ENCODE measurements at regions not wholly inside any gene's neighbourhood (a gene's known extent, or its start where the extent isn't known, plus 50 kb on each side); places are given as distances from the start of the nearest gene placed in this dataset.

DNA sequence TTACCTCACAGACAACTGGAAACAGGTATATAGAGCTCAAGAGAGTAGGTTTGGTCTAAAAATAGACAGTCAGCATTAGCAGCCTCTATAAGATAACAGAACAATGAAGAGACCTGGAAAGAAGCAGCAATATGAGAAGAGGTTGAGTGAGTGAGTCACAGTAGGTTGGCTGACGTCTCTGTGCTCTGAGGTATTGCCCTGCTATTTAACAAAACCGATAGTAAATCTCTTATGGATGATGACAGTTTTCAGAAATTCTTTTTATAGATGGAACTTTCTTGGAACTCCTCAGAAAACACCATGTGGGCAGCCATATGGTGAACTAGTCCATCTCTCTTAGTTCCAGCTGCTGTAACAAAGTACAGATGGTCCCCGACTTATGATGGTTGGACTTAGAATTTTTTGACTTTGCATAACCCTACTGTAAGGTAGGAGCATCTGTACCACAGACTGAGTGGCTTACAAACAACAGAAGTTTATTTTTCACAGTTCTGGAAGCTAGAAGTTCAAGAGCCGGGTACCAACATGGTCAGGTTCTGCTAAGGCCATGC lies 123.5 kb downstream of the MBD2 start:
- no peak for DNase-seq (ENCODE audit: low read depth in 2 of 2)

DNA sequence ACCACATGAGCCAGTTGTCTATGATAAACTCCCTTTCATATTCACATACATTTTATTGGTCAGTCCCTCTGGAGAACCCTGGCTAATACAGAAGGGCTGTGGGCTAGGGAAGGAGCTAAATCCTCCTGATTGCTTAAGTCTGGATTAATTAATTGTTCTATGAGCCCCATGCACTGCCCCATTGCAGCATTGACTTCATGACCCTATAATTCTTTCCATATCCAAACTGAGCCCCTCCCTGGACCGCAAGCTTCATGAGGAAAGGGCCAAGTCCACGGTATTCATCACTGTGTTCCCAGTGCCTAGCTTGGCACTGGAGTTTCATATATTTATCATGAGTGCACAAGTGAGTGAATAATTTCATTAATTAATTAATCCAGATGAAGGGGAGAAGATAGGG lies 124.0 kb downstream of the MBD2 start:
- DNase-seq (ENCODE audit: low read depth in 2 of 2) = no peak

GRCh38 chr18:54094474-54094873 lies 130.0 kb downstream of the MBD2 start:
- no peak for DNase-seq (ENCODE audit: low read depth in 2 of 2)

GRCh38 chr18:54090856-54091255 lies 133.6 kb downstream of the MBD2 start:
- DNase-seq (ENCODE audit: low read depth in 2 of 2) = no peak

DNA sequence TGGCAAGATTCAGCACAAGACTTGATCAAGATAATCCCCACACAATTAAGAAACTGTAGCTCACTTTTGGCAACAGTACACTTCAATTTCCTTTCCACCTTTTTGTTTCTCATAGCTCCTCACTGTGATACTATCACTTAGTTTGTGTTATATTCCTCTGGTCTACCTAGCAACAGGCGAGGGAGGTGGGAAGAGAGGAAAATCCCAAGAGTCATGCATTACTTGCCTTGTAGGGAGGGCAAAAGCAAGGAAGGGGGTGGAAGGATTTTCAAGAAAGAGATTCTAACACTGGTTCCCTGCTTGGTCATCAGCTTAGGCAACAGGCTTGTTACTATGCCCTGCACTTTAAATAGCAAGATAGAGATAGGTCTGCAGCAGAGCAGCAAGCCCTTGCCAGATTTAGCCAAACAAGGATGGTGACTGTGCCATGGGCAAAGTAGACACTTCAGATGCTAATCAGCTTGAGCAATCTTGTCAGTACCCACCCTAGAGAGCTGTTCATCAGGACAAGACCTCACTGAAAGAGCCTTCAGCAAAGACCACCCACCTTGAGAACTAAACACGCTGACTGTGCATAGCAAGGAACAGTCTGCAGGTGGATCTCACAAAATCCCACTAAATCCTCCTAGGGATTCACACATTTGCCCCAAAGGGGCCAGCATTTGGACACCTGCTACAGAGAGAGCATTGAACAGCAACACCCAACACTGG lies 134.6 kb downstream of the MBD2 start:
- no peak for DNase-seq (ENCODE audit: low read depth in 2 of 2)

DNA sequence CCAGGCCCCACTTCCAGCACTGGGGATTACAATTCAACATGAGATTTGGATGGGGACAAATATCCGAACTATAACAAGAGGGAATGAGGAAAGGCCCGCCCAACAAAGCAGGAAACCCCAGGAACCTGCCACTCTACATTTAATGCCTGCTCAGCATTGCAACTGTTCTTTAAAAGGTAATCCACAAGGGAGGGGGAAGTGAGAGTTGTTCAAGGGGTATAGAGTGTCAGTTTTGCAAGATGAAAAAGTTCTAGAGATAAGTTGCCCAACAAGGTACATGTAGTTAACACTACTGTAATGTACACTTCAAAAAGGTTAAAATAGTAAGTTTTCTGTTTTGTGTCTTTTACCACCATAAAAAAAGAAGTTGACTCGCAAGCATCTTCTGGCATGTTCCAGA lies 137.6 kb downstream of the MBD2 start:
- DNase-seq (ENCODE audit: low read depth in 2 of 2) = no peak

DNA sequence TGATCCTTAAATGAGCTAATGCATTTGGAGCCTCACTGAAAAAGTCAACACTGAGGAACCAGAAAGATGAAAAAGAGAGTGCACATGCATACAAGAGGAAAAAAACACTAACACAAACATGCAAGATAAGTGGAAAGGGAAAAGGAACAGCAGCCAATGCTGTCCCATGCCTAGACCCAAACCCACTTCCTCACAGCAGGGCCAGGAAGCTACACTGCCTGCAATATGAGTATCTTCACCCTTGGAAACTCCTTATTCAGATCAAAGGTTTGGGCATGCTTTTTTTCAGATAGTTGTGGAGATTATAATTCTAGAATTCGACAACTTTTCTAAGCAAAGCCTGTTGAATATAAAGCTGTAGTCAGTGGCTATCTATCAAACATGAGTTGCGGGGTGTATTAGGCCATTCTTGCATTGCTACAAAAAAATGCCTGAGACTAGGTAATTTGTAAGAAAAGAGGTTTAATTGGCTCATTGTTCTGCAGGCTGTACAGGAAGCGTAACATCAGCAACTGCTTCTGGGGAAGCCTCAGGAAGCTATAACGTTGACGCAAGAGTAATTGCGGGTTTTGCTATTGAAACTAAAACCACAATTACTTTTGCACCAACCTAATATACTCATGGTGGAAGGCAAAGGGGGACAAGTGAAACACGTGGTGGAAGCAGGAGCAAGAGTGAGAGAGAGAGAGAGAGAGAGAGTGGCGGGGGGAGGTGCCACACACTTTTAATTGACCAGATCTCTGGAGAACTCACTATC lies 138.2 kb downstream of the MBD2 start:
- DNase-seq (ENCODE audit: low read depth in 2 of 2) = no peak

- no peak for DNase-seq (ENCODE audit: low read depth in 2 of 2)
These were observed 143.6 kb downstream of the MBD2 start for GRCh38 chr18:54080858-54081257.

DNA sequence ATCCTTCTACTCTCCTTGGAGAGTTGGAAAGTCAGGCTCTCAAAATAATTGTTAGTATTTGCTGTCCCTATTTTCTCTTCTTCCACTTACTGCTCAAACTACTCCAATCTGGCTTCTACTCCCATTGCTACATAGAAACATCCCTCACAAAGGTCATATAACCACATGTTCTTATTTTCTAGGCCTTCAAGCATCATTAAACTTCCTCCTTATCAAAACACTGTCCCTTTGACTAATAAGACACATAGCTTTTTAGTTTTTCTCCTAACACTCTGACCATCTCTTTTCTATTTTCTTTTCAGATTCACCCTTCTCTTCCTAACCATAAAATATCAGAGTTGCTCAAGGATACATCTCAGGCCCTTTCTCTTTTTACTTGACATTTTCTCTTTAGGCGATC lies 148.3 kb downstream of the MBD2 start:
- no peak for DNase-seq (ENCODE audit: low read depth in 2 of 2)

DNA sequence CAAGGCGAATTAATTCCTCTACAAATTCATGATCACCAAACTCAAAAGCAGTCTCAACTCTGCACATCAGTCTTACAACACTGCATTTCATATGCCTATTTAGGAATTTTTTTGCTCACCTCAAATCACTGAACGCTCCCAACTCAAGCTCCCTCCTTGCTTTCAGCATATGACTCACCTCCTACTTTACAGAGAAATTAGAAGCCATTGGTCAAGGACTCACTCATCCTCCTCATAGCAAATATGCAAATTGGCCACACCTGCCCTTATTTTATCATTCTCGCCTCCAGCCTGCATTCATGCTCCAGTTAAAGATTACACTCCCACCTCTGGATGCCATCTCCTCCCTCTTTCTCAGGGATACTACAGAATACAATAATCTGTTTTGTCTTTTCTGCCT lies 148.8 kb downstream of the MBD2 start:
- no peak for DNase-seq (ENCODE audit: low read depth in 2 of 2)

GRCh38 chr18:54069729-54070128 lies 154.7 kb downstream of the MBD2 start:
- DNase-seq (ENCODE audit: low read depth in 2 of 2) = no peak

GRCh38 chr18:54060343-54061005 lies 164.0 kb downstream of the MBD2 start:
- DNase-seq (ENCODE audit: low read depth in 2 of 2) = no peak

GRCh38 chr18:54052732-54053429 lies 171.6 kb downstream of the MBD2 start:
- no peak for DNase-seq (ENCODE audit: low read depth in 2 of 2)

DNA sequence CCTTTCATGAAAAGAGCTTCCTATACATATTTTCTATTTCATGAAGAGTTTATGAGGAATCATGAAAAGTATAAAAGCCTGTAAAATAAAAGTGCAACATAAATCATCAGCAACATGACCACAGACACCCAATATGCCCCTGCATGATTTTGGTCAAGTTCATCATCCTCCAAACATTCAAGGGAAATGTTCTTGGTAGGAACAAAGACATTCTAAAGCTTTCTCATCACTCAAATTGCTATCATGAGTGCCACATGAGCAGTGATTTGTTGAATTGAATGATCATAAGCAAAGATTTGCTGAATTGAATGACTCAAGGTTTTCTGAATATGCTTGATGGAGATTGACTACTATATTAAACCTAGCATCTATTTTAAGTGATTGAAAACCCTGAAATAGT lies 172.2 kb downstream of the MBD2 start:
- no peak for DNase-seq (ENCODE audit: low read depth in 2 of 2)

- DNase-seq (ENCODE audit: low read depth in 2 of 2) = no peak
These were observed 180.8 kb downstream of the MBD2 start for GRCh38 chr18:54043484-54044251.

DNA sequence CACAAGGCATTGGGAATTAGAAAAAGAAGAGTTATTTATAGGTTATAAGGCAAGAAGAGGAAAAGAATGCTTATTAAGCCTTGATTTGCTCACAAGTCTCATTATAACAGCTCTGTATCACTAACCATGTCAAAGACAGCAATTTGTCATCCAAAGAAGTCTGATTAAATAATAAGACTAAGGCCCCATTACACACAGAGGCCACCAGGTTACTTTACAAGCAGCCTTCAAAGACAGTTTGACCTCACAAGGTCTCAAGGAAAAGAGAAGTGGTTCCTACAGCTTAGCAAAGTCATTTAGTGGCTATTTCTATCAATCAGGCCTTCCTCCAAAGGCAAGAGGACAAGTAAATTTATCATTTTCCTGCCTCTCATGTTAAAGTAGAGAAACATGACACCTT lies 188.5 kb downstream of the MBD2 start:
- no peak for DNase-seq (ENCODE audit: low read depth in 2 of 2)

DNA sequence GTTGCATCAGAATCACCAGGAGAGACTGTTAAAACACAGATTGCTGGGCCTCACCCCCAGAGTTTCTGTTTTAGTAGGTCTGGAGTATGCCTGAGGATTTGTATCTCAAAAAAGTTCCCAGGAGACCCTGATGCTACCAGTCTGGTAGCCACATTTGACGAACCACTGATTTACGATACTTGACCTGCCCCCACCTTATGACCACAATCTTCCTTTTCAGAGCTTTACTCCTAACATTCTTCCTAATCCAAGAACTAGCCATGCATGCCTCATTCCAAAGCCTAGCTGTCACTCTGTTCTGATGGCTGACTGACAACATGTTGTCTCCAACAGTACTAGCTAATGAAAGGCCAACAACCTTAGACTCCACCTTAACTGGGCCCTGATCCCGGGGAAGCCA lies 191.4 kb downstream of the MBD2 start:
- DNase-seq (ENCODE audit: low read depth in 2 of 2) = no peak

DNA sequence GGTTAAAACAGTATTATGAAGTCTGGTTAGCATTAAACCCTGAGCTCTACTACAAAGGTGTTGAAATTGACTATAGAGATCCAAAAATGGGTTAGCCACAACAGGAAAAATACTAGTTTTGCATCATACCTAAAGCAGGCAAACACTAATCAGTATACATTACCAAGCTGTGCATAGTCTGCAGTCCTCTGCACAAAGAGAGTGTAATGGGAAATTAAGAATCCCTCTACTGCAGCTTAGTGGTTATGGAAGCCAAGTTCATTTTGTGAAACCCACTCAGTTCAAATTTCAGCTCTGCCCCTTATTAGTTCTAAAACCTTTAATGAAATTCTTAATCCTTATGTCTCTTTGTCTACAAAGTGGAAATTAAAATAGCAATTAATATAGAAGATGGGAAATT lies 192.1 kb downstream of the MBD2 start:
- DNase-seq (ENCODE audit: low read depth in 2 of 2) = no peak

DNA sequence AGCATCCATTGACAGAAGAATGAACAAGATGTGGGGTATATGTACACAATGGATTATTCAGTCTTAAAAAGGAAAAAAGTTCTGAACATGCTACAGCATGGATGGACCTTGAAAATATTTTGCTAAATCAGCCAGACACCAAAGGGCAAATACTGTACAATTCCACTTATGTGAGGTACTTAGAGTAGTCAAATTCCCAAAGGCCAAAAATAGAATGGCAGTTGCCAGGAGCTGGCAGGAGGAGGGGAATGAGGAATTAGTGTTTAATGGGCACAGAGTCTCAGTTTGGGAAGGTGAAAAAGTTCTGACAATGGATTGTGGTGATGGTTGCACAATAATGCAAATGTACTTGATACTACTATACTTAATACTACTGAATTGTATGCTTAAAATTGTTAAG lies 193.2 kb downstream of the MBD2 start:
- no peak for DNase-seq (ENCODE audit: low read depth in 2 of 2)

DNA sequence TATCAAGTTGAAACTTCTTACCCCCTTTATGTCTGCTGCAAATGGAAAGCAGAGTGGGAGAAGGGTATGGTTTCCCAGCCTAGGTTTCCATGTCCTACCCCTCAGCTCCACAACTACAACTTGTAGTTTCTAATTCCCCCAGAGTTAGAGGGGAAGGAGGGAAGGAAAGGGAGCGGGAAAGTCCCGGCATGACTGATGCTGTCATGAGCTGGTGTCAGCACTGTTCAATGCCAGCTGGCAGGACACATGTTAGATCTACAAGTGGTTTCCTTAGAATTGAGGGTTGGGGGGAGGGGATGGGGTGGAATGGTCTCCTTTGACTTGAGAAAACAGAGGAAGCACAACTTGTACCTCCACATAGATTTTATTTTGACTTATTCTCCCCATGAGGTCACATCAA lies 194.0 kb downstream of the MBD2 start:
- peak in 1 of 2 donors; percentile 1 for DNase-seq (ENCODE audit: low read depth in 2 of 2)

DNA sequence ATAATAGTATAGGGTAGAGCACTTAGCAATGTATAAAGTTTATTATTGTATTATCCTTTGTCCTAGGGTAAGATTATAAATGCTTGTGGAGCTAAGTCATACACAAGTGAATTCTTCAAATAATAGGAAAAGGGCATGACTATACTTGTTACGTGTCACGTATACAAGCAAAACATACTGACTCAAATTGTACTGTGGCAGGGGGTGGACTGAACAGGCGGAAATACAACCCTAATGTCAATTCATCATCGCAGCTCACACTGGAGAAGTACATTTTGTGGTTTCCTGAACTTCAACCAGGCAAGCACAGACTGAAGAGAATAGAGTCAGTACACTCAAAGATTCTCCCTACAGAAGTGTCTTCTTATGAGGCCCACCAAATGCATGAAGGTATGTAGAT lies 201.0 kb downstream of the MBD2 start:
- DNase-seq (ENCODE audit: low read depth in 2 of 2) = peak in 1 of 2 donors; percentile 53

Measured in dermis microvascular lymphatic vessel endothelial cell (primary cell).